ENCODE measurements at regions not wholly inside any gene's neighbourhood (a gene's known extent, or its start where the extent isn't known, plus 50 kb on each side); places are given as distances from the start of the nearest gene placed in this dataset.
"Not testable (repeated sequence)": the region's sequence is repeated elsewhere in the genome, so short reads cannot be mapped to it uniquely, and the experiment has no call there.

- DNase-seq (ENCODE audit: low read depth in 1 of 2, low spot score in 1 of 2), result not testable (repeated sequence)
Measured at GRCh38 chr9:39463696-39464095, 108.2 kb downstream of the SPATA31A1 start.

DNA sequence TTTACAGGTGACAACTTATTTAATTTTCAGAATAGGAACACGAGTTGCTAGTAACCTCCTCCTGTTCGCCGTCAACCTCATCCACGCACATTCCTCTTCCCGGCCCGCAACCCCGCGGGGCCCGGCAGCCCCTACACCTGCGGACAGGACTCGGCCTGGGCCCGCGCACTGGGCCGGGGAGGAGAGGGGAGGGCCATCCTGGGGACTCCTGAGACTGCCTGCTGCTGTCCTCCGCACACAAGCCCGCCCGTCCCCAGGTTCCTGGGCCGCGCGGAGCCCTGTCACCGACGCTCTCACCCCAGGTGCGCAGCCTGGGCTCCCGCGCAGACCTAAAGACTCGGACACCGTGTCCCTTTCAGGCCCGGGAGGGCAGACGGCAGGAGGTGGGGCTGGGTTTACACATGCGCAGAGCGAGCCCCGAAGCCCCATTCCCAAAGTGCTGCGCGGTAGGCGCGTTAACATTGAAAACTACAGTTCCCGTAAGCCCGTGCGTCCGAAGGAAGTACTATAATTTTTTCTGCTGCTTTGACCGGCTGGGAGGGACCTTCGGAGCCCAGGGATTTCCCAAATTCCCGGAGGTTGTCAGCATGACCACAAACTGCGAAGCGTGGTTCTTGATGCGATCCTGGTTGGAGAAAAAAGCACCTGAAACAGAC lies 108.8 kb downstream of the SPATA31A1 start:
- peak; percentile 43 to 58 for DNase-seq (ENCODE audit: low read depth in 1 of 2, low spot score in 1 of 2)

DNA sequence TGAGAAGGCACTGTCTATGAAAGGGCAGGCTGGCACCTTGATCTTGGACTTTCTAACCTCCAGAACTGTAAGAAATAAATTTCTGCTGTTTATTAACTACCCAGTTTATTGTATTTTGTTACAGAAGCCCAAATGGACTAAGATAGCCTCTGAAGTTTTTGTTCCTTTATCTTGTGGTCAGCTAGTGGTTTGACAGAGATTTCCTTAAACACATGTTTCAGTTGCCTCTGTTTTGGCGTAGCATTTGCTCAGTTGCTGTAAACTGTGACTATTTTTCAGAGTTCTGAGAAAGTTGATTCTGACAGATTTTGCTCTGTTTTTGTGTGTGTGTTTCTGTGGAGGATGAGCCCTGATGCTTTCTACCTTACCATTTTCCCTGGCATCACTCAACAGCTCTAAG lies 119.0 kb downstream of the SPATA31A1 start:
- not testable (repeated sequence) for DNase-seq (ENCODE audit: low read depth in 1 of 2, low spot score in 1 of 2)

GRCh38 chr9:39483073-39483472 lies 127.6 kb downstream of the SPATA31A1 start:
- DNase-seq (ENCODE audit: low read depth in 1 of 2, low spot score in 1 of 2), result not testable (repeated sequence)

GRCh38 chr9:39483880-39484279 lies 128.4 kb downstream of the SPATA31A1 start:
- not testable (repeated sequence) for DNase-seq (ENCODE audit: low read depth in 1 of 2, low spot score in 1 of 2)

DNA sequence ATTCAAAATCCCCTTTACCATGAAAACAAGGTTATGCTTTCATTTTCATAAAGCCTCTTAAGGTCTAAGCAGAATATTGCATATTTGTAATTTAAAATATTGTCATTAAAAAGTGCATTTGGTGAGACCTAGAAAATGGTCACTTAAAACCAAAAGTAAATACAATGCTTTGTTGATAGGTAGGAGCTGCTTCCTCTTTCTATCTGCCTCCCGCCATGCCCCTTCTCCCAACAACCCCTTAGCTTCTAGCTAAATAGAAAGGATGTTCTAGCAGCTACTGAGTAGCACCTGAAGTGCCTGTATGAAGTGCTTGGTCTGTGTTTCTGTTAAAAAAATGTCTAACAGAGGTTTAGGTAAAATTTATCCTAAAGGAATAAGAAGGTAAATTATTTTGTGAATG lies 128.8 kb downstream of the SPATA31A1 start:
- DNase-seq (ENCODE audit: low read depth in 1 of 2, low spot score in 1 of 2), result not testable (repeated sequence)

- not testable (repeated sequence) for DNase-seq (ENCODE audit: low read depth in 1 of 2, low spot score in 1 of 2)
Measured at GRCh38 chr9:39487477-39487876, 132.0 kb downstream of the SPATA31A1 start.

GRCh38 chr9:39496248-39496647 lies 140.8 kb downstream of the SPATA31A1 start:
- not testable (repeated sequence) for DNase-seq (ENCODE audit: low read depth in 1 of 2, low spot score in 1 of 2)

DNA sequence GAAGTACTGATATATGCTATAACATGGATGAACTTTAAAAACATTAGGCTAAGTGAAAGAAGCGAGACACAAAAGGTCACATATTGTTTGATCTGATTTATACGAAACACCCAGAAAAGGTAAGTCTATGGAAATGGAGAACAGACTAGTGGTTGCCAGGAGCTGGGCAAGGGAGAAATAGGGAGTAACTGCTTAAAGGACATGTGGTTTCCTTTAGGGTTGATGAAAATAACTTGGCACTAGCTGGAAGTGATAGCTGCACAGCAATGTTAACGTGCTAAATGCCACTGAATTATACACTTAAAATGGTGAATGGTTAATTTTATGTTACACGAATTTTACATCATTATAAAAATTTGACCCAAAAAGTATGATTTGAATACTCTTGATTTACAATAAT lies 147.7 kb downstream of the SPATA31A1 start:
- not testable (repeated sequence) for DNase-seq (ENCODE audit: low read depth in 1 of 2, low spot score in 1 of 2)

- not testable (repeated sequence) for DNase-seq (ENCODE audit: low read depth in 1 of 2, low spot score in 1 of 2)
Measured at GRCh38 chr9:39527387-39528029, 172.0 kb downstream of the SPATA31A1 start.

DNA sequence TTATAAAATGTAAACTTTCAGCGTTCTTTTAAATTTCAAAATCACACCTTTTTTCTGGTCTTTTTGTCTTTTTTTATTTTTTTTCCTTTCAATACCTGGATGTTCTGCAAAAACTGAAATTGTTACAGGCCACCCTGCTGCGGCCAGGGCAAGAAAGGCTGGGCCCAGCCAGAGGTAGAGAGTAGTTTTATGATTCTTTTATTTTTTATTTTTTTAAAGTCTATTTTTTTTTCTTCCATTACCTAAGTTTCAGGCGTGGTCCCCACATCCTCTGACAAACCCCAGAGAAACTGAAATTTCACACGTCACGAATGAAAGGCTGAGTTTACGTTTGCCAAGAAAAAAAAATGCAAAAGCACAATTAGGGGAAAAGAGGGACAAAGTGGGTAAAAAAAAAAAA lies 177.1 kb downstream of the SPATA31A1 start:
- not testable (repeated sequence) for DNase-seq (ENCODE audit: low read depth in 1 of 2, low spot score in 1 of 2)

GRCh38 chr9:39533001-39533762 lies 177.7 kb downstream of the SPATA31A1 start:
- not testable (repeated sequence) for DNase-seq (ENCODE audit: low read depth in 1 of 2, low spot score in 1 of 2)

GRCh38 chr9:39533763-39534548 lies 178.5 kb downstream of the SPATA31A1 start:
- DNase-seq (ENCODE audit: low read depth in 1 of 2, low spot score in 1 of 2), result not testable (repeated sequence)

- DNase-seq (ENCODE audit: low read depth in 1 of 2, low spot score in 1 of 2), result not testable (repeated sequence)
Measured at GRCh38 chr9:39534897-39535296, 179.4 kb downstream of the SPATA31A1 start.

- DNase-seq (ENCODE audit: low read depth in 1 of 2, low spot score in 1 of 2), result not testable (repeated sequence)
Measured at GRCh38 chr9:39542157-39542556, 186.7 kb downstream of the SPATA31A1 start.

DNA sequence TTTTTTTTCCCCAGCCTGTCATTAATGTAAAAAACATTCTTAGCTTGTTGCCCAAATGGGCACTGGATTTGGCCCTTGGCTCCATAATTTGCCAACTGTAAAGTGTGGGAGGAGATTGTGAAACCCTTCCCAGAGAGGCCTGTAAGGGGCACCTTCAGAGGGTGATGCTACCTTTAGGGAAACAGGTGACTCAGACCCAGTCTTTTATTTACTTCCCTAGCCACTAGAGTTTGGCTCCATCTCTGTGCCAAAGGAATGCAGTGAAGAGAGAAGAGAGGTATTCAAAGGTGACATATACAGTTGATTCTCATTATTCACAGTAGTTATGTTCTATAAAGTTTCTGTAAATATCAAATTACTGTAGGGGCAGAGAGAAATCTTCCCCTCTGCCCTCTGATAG lies 189.6 kb downstream of the SPATA31A1 start:
- not testable (repeated sequence) for DNase-seq (ENCODE audit: low read depth in 1 of 2, low spot score in 1 of 2)

- not testable (repeated sequence) for DNase-seq (ENCODE audit: low read depth in 1 of 2, low spot score in 1 of 2)
Measured at GRCh38 chr9:39550573-39550972, 195.1 kb downstream of the SPATA31A1 start.

GRCh38 chr9:39551544-39551943 lies 196.1 kb downstream of the SPATA31A1 start:
- DNase-seq (ENCODE audit: low read depth in 1 of 2, low spot score in 1 of 2), result not testable (repeated sequence)

- DNase-seq (ENCODE audit: low read depth in 1 of 2, low spot score in 1 of 2), result not testable (repeated sequence)
Measured at GRCh38 chr9:39552242-39552881, 196.9 kb downstream of the SPATA31A1 start.

DNA sequence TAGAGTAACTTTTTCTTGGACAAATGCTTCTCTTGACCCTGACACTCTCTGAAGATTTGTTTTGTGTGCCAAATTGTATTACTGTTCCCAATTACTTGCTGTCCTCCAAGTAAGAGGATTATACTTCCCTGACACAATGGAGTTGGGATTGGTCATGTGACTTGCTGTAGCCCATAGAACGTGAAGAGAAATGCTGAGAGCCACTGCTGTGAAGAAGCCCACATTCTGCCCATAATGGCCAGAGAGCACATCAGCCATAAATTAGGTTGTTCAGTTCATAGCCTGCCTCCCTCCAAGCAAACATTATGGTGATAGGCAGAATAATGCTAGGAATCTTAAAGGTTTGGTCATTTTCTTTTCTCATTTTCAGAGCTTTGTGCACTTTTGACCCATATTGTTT lies 198.9 kb downstream of the SPATA31A1 start:
- DNase-seq (ENCODE audit: low read depth in 1 of 2, low spot score in 1 of 2), result not testable (repeated sequence)

Measured in stimulated activated CD4-positive, alpha-beta T cell treated with anti-CD3 and anti-CD28 coated beads, Interleukin-15, amount 100 ng/mL, for 1 hour (primary cell).